Astrocyte (in vitro differentiated cells and primary cell): ENCODE measurements at regions not wholly inside any gene's neighbourhood (a gene's known extent, or its start where the extent isn't known, plus 50 kb on each side); places are given as distances from the start of the nearest gene placed in this dataset.

ENCODE experiments used
- DNase-seq: peaks from one replicate; pipeline ENCODE4 v3.0.0-alpha.2; 2010; ENCODE audit warnings: low read depth
- FAIRE-seq: peaks from 2 replicates; lab custom pipeline; 2011; peaks lifted over from hg19 to GRCh38; lab: Jason Lieb, UNC
- H2AFZ ChIP-seq: 2 replicates; pipeline ENCODE4 v1.6.0; 2012; ENCODE audit warnings: low read depth, low read length, inconsistent platforms
- H3K27ac ChIP-seq: 2 replicates; pipeline ENCODE4 v1.5.1; 2011; ENCODE audit warnings: low read depth, low read length, inconsistent platforms
- H3K27me3 ChIP-seq: 2 replicates; pipeline ENCODE4 v1.6.0; 2011; ENCODE audit warnings: low read length, inconsistent platforms; ENCODE audit not compliant: insufficient read depth
- H3K36me3 ChIP-seq: 2 replicates; pipeline ENCODE4 v1.5.1; 2011; ENCODE audit warnings: low read length, inconsistent platforms; ENCODE audit not compliant: insufficient read depth
- H3K4me1 ChIP-seq: 2 replicates; pipeline ENCODE4 v1.5.1; 2011; ENCODE audit warnings: low read length, inconsistent platforms; ENCODE audit not compliant: insufficient read depth
- H3K4me2 ChIP-seq: 2 replicates; pipeline ENCODE4 v1.6.0; 2012; ENCODE audit warnings: low read length, inconsistent platforms
- H3K4me3 ChIP-seq: 2 replicates; pipeline ENCODE4 v1.5.1; 2011; ENCODE audit warnings: low read depth, mild to moderate bottlenecking, low read length, inconsistent platforms; ENCODE audit not compliant: insufficient read depth
- H3K79me2 ChIP-seq: 2 replicates; pipeline ENCODE4 v1.6.0; 2012; ENCODE audit warnings: mild to moderate bottlenecking, low read length, inconsistent platforms; ENCODE audit not compliant: insufficient read depth
- H3K9ac ChIP-seq: 2 replicates; pipeline ENCODE4 v1.6.0; 2012; ENCODE audit warnings: mild to moderate bottlenecking, low read length, inconsistent platforms
- H3K9me3 ChIP-seq: 2 replicates; pipeline ENCODE4 v1.5.1; 2012; ENCODE audit warnings: low read depth, mild to moderate bottlenecking, low read length, inconsistent platforms; ENCODE audit not compliant: insufficient read depth
- H4K20me1 ChIP-seq: 2 replicates; pipeline ENCODE4 v1.6.0; 2012; ENCODE audit warnings: low read length, inconsistent platforms; ENCODE audit not compliant: insufficient read depth
- H3K27ac Mint-ChIP-seq: one replicate; pipeline ENCODE4 v1.8.0; 2021; ENCODE audit warnings: mild to moderate bottlenecking, mixed read lengths; ENCODE audit not compliant: unreplicated experiment
- H3K27me3 Mint-ChIP-seq: one replicate; pipeline ENCODE4 v1.8.0; 2021; ENCODE audit warnings: low read depth, mixed read lengths; ENCODE audit not compliant: unreplicated experiment
- H3K36me3 Mint-ChIP-seq: one replicate; pipeline ENCODE4 v1.8.0; 2021; ENCODE audit warnings: low read depth, mixed read lengths; ENCODE audit not compliant: unreplicated experiment
- H3K4me1 Mint-ChIP-seq: one replicate; pipeline ENCODE4 v1.8.0; 2021; ENCODE audit warnings: low read depth, mixed read lengths; ENCODE audit not compliant: unreplicated experiment
- H3K4me3 Mint-ChIP-seq: one replicate; pipeline ENCODE4 v1.8.0; 2021; ENCODE audit warnings: mild to moderate bottlenecking, moderate library complexity, mixed read lengths; ENCODE audit not compliant: unreplicated experiment
- H3K9me3 Mint-ChIP-seq: one replicate; pipeline ENCODE4 v1.8.0; 2021; ENCODE audit warnings: mild to moderate bottlenecking, mixed read lengths; ENCODE audit not compliant: unreplicated experiment
- EZH2 ChIP-seq: IDR thresholded peaks from 2 replicates; pipeline ENCODE4 v1.6.1; 2012; ENCODE audit warnings: mild to moderate bottlenecking, low read length, inconsistent platforms; ENCODE audit not compliant: insufficient read depth
- TF ChIP-seq, protein P1 (sequence below): IDR thresholded peaks from 2 replicates; pipeline ENCODE4 v1.5.1; 2011; ENCODE audit warnings: low read depth, mild to moderate bottlenecking, inconsistent platforms, low read length, moderate library complexity; ENCODE audit not compliant: insufficient read depth

GRCh38 chr7:27433581-27433980 lies 191.0 kb downstream of the EVX1 start:
- H2AFZ ChIP-seq, result no peak overlapping the region
- no peak overlapping the region for H3K27ac Mint-ChIP-seq

GRCh38 chr7:27434756-27435400 lies 192.3 kb downstream of the EVX1 start:
- DNase-seq (no peak), FAIRE-seq (peak; percentile 32)
- Histone ChIP-seq H2AFZ (no peak overlapping the region), H3K9ac (no peak overlapping the region), H3K36me3 (no peaks in the 10 kb centered on the region), H3K4me3 (no peak overlapping the region), H3K4me2 (no peak overlapping the region), H3K9me3 (no peaks in the 10 kb centered on the region), H3K4me1 (no peaks in the 10 kb centered on the region), H3K27me3 (peaks cover 2% of the 10 kb centered on the region), H4K20me1 (no peaks in the 10 kb centered on the region), H3K79me2 (no peaks in the 10 kb centered on the region), H3K27ac (no peak overlapping the region)
- Mint-ChIP-seq H3K4me1 (no peaks in the 10 kb centered on the region), H3K27me3 (peaks cover 21% of the 10 kb centered on the region), H3K36me3 (no peaks in the 10 kb centered on the region), H3K27ac (no peak overlapping the region), H3K4me3 (no peak overlapping the region), H3K9me3 (no peaks in the 10 kb centered on the region)
- no peak for TF ChIP-seq EZH2
- TF ChIP-seq, protein P1, sequence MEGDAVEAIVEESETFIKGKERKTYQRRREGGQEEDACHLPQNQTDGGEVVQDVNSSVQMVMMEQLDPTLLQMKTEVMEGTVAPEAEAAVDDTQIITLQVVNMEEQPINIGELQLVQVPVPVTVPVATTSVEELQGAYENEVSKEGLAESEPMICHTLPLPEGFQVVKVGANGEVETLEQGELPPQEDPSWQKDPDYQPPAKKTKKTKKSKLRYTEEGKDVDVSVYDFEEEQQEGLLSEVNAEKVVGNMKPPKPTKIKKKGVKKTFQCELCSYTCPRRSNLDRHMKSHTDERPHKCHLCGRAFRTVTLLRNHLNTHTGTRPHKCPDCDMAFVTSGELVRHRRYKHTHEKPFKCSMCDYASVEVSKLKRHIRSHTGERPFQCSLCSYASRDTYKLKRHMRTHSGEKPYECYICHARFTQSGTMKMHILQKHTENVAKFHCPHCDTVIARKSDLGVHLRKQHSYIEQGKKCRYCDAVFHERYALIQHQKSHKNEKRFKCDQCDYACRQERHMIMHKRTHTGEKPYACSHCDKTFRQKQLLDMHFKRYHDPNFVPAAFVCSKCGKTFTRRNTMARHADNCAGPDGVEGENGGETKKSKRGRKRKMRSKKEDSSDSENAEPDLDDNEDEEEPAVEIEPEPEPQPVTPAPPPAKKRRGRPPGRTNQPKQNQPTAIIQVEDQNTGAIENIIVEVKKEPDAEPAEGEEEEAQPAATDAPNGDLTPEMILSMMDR, result no peak

More at GRCh38 chr7:27433581-27433980, 191.0 kb downstream of the EVX1 start:
- no peak overlapping the region for H3K4me2 ChIP-seq
- DNase-seq (no peak), FAIRE-seq (no peak)
- Mint-ChIP-seq H3K4me1 (no peaks in the 10 kb centered on the region), H3K4me3 (no peak overlapping the region), H3K9me3 (no peaks in the 10 kb centered on the region), H3K36me3 (no peaks in the 10 kb centered on the region), H3K27me3 (peaks cover 21% of the 10 kb centered on the region)
- H3K27me3 ChIP-seq, result peaks cover 2% of the 10 kb centered on the region
- H3K4me3 ChIP-seq, result no peak overlapping the region
- H3K9me3 ChIP-seq, result no peaks in the 10 kb centered on the region
- TF ChIP-seq EZH2, result no peak
- H3K79me2 ChIP-seq, result no peaks in the 10 kb centered on the region
- H3K4me1 ChIP-seq, result no peaks in the 10 kb centered on the region
- no peaks in the 10 kb centered on the region for H3K36me3 ChIP-seq
- no peaks in the 10 kb centered on the region for H4K20me1 ChIP-seq
- no peak overlapping the region for H3K9ac ChIP-seq
- H3K27ac ChIP-seq, result no peak overlapping the region

GRCh38 chr7:27435461-27435860 lies 192.9 kb downstream of the EVX1 start:
- FAIRE-seq (no peak), DNase-seq (peak; percentile 24)
- H4K20me1 ChIP-seq, result no peaks in the 10 kb centered on the region

More at GRCh38 chr7:27435461-27435860, 192.9 kb downstream of the EVX1 start:
- Mint-ChIP-seq H3K9me3 (no peaks in the 10 kb centered on the region), H3K4me3 (no peak overlapping the region), H3K27ac (no peak overlapping the region), H3K27me3 (peaks cover 23% of the 10 kb centered on the region), H3K4me1 (no peaks in the 10 kb centered on the region), H3K36me3 (no peaks in the 10 kb centered on the region)
- Histone ChIP-seq H3K36me3 (no peaks in the 10 kb centered on the region), H3K9me3 (no peaks in the 10 kb centered on the region), H3K4me1 (no peaks in the 10 kb centered on the region), H3K27me3 (peaks cover 2% of the 10 kb centered on the region), H3K4me3 (no peak overlapping the region), H3K9ac (no peak overlapping the region), H3K27ac (no peak overlapping the region), H3K4me2 (no peak overlapping the region), H2AFZ (no peak overlapping the region), H3K79me2 (no peaks in the 10 kb centered on the region)
- TF ChIP-seq EZH2, result no peak
- TF ChIP-seq, protein P1, result no peak
